Peyer's patch (tissue), 4 donors: ENCODE measurements at regions not wholly inside any gene's neighbourhood (a gene's known extent, or its start where the extent isn't known, plus 50 kb on each side); places are given as distances from the start of the nearest gene placed in this dataset.

Source experiments
- CTCF ChIP-seq, 6 experiments: fragments of 450-650 bp in 4 of 6; fragments of 200-600 bp in 2 of 6; sonication (generic) in 1 of 6; IDR thresholded peaks; one replicate each; pipeline ENCODE4 v1.5.1; 2017 to 2019; ENCODE audit warnings: antibody characterized with exemption in 6 of 6, mild to moderate bottlenecking in 3 of 6, moderate library complexity in 1 of 6
- POLR2A ChIP-seq, 2 donors: fragments of 450-650 bp; IDR thresholded peaks; one replicate each; pipeline ENCODE4 v1.5.1; 2017; ENCODE audit warnings: antibody characterized with exemption in 2 of 2, mild to moderate bottlenecking in 2 of 2, moderate library complexity in 2 of 2

GRCh38 chr7:91636728-91637127, 243.8 kb downstream of the MTERF1 start:
- TF ChIP-seq POLR2A (IDR thresholded peaks at IDR 0.05) (no peak), CTCF (IDR thresholded peaks at IDR 0.05) (no peak)
